GM12873 (cell line): ENCODE measurements at regions not wholly inside any gene's neighbourhood (a gene's known extent, or its start where the extent isn't known, plus 50 kb on each side); places are given as distances from the start of the nearest gene placed in this dataset.

Source experiments
- TF ChIP-seq, protein P1 (sequence below): IDR thresholded peaks from 2 replicates; pipeline ENCODE4 v1.5.1; 2012; ENCODE audit warnings: low read depth, mild to moderate bottlenecking, moderate library complexity, low read length, control low read depth; ENCODE audit not compliant: insufficient read depth; ENCODE audit errors: missing control alignments

DNA sequence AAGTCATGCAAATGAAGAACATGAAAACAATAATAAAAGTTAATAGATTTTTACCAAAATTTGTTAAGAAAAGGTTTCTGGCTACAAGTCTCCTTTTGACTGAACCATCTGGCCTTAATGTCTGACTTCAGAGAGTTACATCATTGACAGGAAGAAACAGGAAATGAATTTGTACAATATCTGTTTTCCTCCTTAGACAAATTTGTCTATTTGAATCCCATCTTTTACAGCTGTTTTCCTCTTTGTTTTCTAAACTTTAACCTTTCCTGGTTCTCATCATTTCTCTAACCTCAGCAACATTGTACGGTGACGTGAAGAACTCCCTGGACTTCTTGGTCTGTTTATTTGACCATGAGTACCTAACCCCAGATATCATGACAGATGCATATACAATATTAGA is 567.5 kb upstream of the RIOK2 start:
- TF ChIP-seq, protein P1, sequence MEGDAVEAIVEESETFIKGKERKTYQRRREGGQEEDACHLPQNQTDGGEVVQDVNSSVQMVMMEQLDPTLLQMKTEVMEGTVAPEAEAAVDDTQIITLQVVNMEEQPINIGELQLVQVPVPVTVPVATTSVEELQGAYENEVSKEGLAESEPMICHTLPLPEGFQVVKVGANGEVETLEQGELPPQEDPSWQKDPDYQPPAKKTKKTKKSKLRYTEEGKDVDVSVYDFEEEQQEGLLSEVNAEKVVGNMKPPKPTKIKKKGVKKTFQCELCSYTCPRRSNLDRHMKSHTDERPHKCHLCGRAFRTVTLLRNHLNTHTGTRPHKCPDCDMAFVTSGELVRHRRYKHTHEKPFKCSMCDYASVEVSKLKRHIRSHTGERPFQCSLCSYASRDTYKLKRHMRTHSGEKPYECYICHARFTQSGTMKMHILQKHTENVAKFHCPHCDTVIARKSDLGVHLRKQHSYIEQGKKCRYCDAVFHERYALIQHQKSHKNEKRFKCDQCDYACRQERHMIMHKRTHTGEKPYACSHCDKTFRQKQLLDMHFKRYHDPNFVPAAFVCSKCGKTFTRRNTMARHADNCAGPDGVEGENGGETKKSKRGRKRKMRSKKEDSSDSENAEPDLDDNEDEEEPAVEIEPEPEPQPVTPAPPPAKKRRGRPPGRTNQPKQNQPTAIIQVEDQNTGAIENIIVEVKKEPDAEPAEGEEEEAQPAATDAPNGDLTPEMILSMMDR, result no peak

DNA sequence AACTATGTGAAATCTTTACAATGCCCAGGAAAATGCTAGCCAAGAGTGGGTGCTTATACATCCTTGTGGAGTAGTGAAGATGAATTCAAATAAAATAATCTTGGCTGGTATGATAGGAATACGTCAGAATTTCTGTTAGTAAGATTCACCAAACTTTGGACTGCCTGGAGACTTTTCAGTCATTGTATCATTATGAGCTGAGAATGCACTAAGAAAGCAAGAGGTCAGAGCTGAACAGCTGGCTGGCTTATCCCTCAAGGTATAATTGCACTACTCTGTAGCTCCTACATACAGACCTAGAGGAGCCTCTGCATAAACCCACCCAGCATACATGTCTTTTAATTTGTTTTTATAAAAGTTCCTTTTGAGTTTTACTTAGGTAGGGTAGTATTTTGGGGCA is 568.5 kb upstream of the RIOK2 start:
- TF ChIP-seq, protein P1, result no peak

DNA sequence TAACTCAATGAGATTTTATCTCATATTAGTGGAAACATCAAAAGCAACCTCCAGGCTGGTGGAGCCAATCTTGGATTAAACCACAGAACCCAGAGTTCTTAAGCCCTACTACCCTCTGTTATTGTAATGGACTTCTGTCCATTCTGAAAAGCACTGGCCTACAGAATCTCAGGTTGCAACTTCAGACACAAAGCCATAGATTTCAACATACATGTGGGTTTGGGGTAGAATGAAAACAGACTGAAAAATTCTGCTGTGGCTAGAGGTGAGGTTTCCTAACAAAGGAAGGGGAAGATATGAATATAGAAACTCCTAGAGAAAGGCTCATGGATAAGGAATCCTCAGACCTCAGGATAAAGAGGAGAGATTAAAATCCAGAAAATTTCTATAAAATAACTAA is 569.8 kb upstream of the RIOK2 start:
- TF ChIP-seq, protein P1, result no peak

DNA sequence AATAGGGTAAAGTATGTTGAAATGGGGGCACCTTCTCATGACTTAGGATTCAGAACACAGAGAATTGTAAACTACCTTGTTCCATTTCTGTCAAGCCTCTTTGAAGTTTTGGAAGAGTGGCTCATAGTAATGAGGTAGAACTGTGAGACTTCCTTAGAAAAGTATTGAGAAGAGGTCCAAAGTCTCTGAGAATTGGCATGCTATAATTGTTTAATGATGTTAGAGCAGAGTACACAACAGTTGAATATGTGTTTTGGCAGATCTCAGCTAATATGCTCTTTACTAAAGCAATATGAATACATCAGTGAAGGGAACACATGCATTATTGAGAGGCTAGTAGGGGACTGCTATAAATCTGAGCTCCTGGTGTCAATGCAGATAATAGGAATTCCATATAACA is 579.4 kb upstream of the RIOK2 start:
- TF ChIP-seq, protein P1, result no peak

DNA sequence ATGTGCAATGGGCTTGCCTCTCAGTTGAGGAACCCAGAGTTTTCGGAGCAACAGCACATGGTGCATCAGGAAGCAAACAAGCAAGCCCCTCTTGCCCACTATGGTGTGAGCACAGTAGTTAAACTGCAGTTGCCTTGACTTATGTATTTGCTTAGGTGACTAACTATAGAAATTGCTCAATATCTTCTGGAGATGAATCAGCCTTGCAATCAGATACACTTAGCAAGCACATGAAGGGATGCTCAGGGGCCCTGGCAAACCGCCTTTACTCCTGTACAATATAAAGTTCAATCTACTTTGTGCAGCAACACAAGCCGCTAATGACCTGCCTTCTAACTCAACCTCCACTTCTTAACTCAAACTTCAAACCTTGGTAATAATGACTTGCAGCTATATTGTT is 581.7 kb upstream of the RIOK2 start:
- TF ChIP-seq, protein P1, result no peak

DNA sequence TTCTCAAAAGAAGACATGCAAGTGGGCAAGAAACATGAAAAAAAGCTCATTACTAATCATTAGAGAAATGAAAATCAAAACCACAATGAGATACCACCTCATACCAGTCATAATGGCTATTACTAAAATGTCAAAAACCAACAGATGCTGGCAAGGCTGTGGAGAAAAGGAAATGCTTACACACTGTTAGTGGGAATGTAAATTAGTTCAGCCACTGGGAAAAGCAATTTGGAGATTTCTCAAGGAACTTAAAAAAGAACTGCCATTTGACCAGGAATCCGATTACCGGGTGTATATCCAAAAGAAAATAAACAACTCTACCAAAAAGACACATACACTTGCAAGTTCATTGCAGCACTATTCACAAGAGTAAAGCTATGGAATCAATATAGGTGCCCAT is 595.4 kb upstream of the RIOK2 start:
- TF ChIP-seq, protein P1, result no peak

DNA sequence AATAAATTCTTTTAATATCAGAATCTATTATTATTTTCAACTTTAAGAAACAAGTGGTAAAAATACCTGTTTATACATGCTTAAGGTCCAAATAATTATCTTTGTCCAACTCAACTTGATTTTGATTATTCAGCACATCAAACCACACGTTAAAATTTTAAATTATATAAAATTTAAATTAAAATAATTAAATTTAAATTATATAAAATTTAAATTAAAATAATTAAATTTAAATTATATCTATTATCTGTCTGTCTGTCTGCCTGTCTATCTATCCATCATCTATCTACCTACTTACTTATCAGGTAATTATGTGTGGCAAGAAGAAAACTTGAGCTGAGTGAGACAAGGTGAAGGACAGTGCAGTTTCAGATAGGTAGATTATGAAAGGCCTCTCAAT is 605.3 kb upstream of the RIOK2 start:
- TF ChIP-seq, protein P1, result no peak

DNA sequence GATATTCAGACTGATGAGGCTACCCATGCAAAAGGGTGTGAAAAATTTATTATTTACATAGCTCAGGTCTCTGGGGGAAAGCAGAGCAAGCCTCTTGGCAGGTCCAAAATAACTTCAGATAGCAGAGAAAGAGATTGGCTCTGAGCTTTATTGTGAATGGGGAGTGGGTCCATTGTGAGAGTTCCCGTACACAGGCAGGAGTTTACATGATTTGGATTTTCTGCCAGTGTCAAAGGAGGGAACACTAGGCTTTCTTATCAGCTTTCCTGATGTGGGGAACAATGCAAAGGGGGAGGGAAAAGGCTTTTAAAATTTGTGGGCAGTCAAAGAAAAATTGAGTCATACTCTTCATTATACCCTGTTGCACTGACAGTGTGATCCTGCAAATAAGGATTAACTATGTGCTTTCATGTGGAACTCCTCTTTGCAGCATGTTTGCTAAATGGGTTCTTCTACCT is 615.0 kb upstream of the RIOK2 start:
- TF ChIP-seq, protein P1, result no peak
